ENCODE measurements at regions not wholly inside any gene's neighbourhood (a gene's known extent, or its start where the extent isn't known, plus 50 kb on each side); places are given as distances from the start of the nearest gene placed in this dataset.

DNA sequence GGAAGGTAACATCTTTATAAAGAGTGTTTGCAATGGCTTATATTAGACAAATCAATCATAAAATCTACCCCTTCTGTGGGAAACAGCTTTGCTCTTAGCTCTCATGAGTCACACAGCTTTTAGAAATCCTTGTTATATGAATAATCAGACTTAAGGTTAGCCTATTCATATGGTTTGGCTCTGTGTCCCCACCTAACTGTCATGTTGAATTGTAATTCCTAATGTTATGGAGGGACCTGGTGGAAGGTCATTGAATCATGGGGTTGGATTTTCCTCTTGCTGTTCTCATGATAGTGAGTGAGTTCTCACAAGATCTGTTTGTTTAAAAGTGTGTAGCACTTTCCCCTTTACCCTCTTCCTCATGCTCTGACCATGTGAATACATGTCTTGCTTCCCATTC, 704.2 kb upstream of the KLHL1 start:
- Mint-ChIP-seq H3K9me3 (peaks cover 10% of the 10 kb centered on the region), H3K4me3 (no peak overlapping the region), H3K27ac (no peak overlapping the region), H3K27me3 (no peaks in the 10 kb centered on the region), H3K4me1 (ENCODE audit: low read depth) (no peaks in the 10 kb centered on the region), H3K36me3 (ENCODE audit: low read depth) (no peaks in the 10 kb centered on the region)
- TF ChIP-seq, protein P1, sequence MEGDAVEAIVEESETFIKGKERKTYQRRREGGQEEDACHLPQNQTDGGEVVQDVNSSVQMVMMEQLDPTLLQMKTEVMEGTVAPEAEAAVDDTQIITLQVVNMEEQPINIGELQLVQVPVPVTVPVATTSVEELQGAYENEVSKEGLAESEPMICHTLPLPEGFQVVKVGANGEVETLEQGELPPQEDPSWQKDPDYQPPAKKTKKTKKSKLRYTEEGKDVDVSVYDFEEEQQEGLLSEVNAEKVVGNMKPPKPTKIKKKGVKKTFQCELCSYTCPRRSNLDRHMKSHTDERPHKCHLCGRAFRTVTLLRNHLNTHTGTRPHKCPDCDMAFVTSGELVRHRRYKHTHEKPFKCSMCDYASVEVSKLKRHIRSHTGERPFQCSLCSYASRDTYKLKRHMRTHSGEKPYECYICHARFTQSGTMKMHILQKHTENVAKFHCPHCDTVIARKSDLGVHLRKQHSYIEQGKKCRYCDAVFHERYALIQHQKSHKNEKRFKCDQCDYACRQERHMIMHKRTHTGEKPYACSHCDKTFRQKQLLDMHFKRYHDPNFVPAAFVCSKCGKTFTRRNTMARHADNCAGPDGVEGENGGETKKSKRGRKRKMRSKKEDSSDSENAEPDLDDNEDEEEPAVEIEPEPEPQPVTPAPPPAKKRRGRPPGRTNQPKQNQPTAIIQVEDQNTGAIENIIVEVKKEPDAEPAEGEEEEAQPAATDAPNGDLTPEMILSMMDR (IDR thresholded peaks at IDR 0.05), result no peak
- intact Hi-C loops (cut with micrococcal nuclease), result no loop called here
- ChIA-PET POLR2A (no interaction called here), CTCF (no interaction called here)
- DNase-seq (no peak), ATAC-seq (no peak)

DNA sequence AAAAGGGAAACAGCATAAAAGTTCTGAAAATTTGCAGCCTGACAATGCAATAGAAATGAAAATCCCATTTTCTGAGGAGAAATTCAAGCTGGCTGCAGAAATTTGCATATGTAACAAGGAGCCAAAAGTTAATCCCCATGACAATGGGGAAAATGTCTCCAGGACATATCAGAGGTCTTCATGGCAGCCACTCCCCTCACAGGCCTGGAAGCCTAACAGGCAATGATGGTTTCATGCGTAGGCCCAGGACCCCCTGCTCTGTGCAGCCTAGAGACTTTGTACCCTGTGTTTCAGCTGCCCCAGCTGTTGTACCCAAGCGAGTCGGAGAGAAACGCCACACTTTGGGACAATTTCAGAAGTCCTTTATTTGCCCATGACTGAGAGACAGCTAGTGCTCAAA, 701.3 kb upstream of the KLHL1 start:
- POLR2A ChIA-PET, result no interaction called here
- no peaks in the 10 kb centered on the region for H3K4me1 Mint-ChIP-seq (ENCODE audit: low read depth)
- H3K27ac Mint-ChIP-seq, result no peak overlapping the region
- H3K27me3 Mint-ChIP-seq, result no peaks in the 10 kb centered on the region
- intact Hi-C loops (cut with micrococcal nuclease), result no loop called here
- ATAC-seq, result no peak
- H3K4me3 Mint-ChIP-seq, result no peak overlapping the region
- TF ChIP-seq, protein P1 (IDR thresholded peaks at IDR 0.05), result no peak
- CTCF ChIA-PET, result no interaction called here
- H3K9me3 Mint-ChIP-seq, result peaks cover 11% of the 10 kb centered on the region
- no peak for DNase-seq
- H3K36me3 Mint-ChIP-seq (ENCODE audit: low read depth), result no peaks in the 10 kb centered on the region

DNA sequence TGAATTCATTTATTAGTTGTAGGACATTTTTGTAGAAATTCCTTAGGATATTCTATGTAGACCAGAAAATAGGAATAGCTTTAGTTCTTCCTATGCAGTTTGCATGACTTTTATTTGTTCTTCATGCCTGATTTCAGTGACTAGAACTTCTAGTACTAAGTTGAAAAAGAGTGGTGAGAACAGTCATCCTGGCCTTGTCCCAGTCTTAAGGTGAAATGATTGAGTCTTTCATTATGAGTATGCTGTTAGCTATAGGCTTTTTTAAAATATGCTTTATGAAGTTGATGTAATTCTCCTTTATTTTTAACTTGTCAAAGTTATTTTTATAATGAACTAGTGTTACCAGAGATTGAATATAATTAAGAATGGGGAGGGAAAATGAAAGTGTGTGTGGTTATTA, 690.1 kb upstream of the KLHL1 start:
- POLR2A ChIA-PET, result no interaction called here
- H3K4me3 Mint-ChIP-seq, result no peak overlapping the region

DNA sequence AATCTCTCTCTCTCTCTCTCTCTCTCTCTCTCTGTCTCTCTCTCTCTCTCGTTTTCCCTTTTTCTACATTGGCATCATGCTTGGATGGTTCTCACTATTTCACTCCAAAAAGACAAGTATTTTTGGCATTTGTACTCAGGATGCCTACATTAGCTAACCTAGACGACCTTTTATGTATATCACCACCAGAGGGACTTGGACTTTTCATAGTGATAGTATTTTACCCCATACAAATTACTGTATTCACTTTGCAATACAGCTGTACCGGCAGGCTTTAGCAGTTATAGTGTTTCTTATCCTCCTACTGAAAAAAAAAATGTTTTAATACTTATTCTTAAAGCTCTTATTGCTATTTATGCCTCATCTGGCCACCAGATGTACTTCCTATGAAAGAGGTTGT, 687.2 kb upstream of the KLHL1 start:
- ChIA-PET CTCF (no interaction called here), POLR2A (no interaction called here)
- no peaks in the 10 kb centered on the region for H3K4me1 Mint-ChIP-seq (ENCODE audit: low read depth)
- DNase-seq (no peak), ATAC-seq (no peak)
- H3K9me3 Mint-ChIP-seq, result no peaks in the 10 kb centered on the region
- H3K27ac Mint-ChIP-seq, result no peak overlapping the region
- intact Hi-C loops (cut with micrococcal nuclease), result no loop called here
- TF ChIP-seq, protein P1 (IDR thresholded peaks at IDR 0.05), result no peak
- H3K27me3 Mint-ChIP-seq, result no peaks in the 10 kb centered on the region
- H3K4me3 Mint-ChIP-seq, result no peak overlapping the region
- no peaks in the 10 kb centered on the region for H3K36me3 Mint-ChIP-seq (ENCODE audit: low read depth)

More for the DNA sequence above, 690.1 kb upstream of the KLHL1 start:
- no peaks in the 10 kb centered on the region for H3K36me3 Mint-ChIP-seq (ENCODE audit: low read depth)
- no peak for DNase-seq
- no peak overlapping the region for H3K27ac Mint-ChIP-seq
- TF ChIP-seq, protein P1 (IDR thresholded peaks at IDR 0.05), result no peak
- no peaks in the 10 kb centered on the region for H3K4me1 Mint-ChIP-seq (ENCODE audit: low read depth)
- intact Hi-C loops (cut with micrococcal nuclease), result no loop called here
- CTCF ChIA-PET, result no interaction called here
- no peak for ATAC-seq
- no peaks in the 10 kb centered on the region for H3K27me3 Mint-ChIP-seq
- H3K9me3 Mint-ChIP-seq, result no peaks in the 10 kb centered on the region

DNA sequence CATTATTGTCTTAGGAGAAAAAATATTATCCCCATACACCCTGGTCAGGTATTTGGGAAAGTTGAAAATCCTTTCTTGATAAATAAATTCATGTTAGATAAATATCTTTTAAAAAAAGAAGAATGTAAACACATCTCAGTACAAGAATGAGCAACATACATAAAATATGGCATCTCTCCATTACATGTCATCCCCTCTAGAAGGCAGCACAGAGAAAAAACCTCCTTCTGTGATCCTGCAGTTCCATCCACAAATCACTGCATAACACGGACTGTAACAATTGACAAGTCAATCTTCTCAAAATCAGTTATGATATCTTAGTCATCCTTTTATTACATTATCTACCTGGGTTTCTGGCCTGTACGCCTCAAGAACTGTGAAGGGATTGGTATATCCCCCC, 683.9 kb upstream of the KLHL1 start:
- no peak for ATAC-seq
- Mint-ChIP-seq H3K4me3 (no peak overlapping the region), H3K27me3 (no peaks in the 10 kb centered on the region), H3K36me3 (ENCODE audit: low read depth) (no peaks in the 10 kb centered on the region), H3K4me1 (ENCODE audit: low read depth) (no peaks in the 10 kb centered on the region), H3K27ac (no peak overlapping the region), H3K9me3 (no peaks in the 10 kb centered on the region)
- ChIA-PET CTCF (no interaction called here), POLR2A (no interaction called here)
- intact Hi-C loops (cut with micrococcal nuclease), result no loop called here
- TF ChIP-seq, protein P1 (IDR thresholded peaks at IDR 0.05), result no peak
- no peak for DNase-seq

All from activated CD8-positive, alpha-beta T cell treated with anti-CD3 and anti-CD28 coated beads for 36 hours (primary cell).